Uterus (tissue), 3 donors: ENCODE measurements at regions not wholly inside any gene's neighbourhood (a gene's known extent, or its start where the extent isn't known, plus 50 kb on each side); places are given as distances from the start of the nearest gene placed in this dataset.

Experiments
- DNase-seq, 2 donors: peaks; one replicate each; pipeline ENCODE4 v3.0.0-alpha.2; 2019 to 2020
- H3K27ac ChIP-seq, 2 donors: fragments of 200-600 bp; sonication (generic); 1 replicate in 1 of 2; 2 replicates in 1 of 2; pipeline ENCODE4 v1.5.1; 2016 to 2018
- H3K27me3 ChIP-seq, 2 donors: fragments of 200-600 bp; sonication (generic); one replicate each; pipeline ENCODE4 v1.5.1; 2018 to 2019; ENCODE audit warnings: control low read depth in 1 of 2
- H3K36me3 ChIP-seq, 2 donors: fragments of 200-600 bp; sonication (generic); one replicate each; pipeline ENCODE4 v1.5.1; 2019; ENCODE audit warnings: control low read depth in 1 of 2
- H3K4me1 ChIP-seq, 2 donors: fragments of 200-600 bp; sonication (generic); one replicate each; pipeline ENCODE4 v1.5.1; 2018 to 2019; ENCODE audit warnings: control low read depth in 1 of 2
- H3K4me3 ChIP-seq, 2 donors: fragments of 200-600 bp; sonication (generic); 1 replicate in 1 of 2; 2 replicates in 1 of 2; pipeline ENCODE4 v1.5.1; 2018 to 2019; ENCODE audit warnings: mild to moderate bottlenecking in 1 of 2
- H3K9me3 ChIP-seq, 2 donors: fragments of 200-600 bp; sonication (generic); one replicate each; pipeline ENCODE4 v1.5.1; 2019; ENCODE audit warnings: control low read depth in 1 of 2
- POLR2A ChIP-seq, 2 donors: fragments of 450-650 bp; IDR thresholded peaks; one replicate each; pipeline ENCODE4 v1.6.1; 2016; ENCODE audit warnings: antibody characterized with exemption in 2 of 2, mild to moderate bottlenecking in 1 of 2, moderate library complexity in 1 of 2
- intact Hi-C: fragments of 100-400 bp; cut with DNase I; formaldehyde crosslinking; loops from one replicate; pipeline ENCODE4 v1.15.1; 2023; ENCODE audit warnings: low total_unique reads
- TF ChIP-seq, protein P1 (sequence below), 4 experiments: fragments of 200-600 bp in 2 of 4; fragments of 450-650 bp in 2 of 4; sonication (generic) in 2 of 4; IDR thresholded peaks; one replicate each; pipeline ENCODE4 v1.5.1; 2016 to 2019; ENCODE audit warnings: antibody characterized with exemption in 4 of 4, mild to moderate bottlenecking in 2 of 4, moderate library complexity in 1 of 4
- donor health status: DM: yes; HTN: yes; CAD: no.

DNA sequence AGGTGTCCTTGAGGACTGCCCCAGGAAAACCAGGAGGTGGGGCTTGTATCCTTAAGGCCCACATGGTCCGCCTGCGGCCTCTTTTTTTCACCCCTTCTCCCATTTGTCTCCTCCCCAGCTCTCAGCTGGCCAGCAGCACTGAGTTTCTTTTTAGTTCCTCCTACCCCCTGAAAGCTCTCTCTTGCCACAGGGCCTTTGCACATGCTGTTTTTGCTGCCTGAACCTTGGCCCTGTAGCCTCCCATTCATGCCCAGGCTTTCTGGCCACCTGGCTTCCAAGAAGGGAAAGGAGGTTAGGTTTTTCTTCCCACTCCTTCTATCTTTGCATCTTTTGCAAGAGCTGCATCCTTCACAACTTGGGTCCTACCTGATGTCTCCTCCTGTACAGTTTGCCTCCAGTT lies 358.1 kb downstream of the VRK1 start:
- Histone ChIP-seq H3K36me3 (no peaks in the 10 kb centered on the region), H3K27ac (no peak overlapping the region), H3K27me3 (no peaks in the 10 kb centered on the region), H3K9me3 (no peaks in the 10 kb centered on the region), H3K4me1 (no peaks in the 10 kb centered on the region), H3K4me3 (no peak overlapping the region)
- intact Hi-C loops, result no loop called here
- DNase-seq, result no peak
- TF ChIP-seq POLR2A (IDR thresholded peaks at IDR 0.05), result no peak
- TF ChIP-seq, protein P1, sequence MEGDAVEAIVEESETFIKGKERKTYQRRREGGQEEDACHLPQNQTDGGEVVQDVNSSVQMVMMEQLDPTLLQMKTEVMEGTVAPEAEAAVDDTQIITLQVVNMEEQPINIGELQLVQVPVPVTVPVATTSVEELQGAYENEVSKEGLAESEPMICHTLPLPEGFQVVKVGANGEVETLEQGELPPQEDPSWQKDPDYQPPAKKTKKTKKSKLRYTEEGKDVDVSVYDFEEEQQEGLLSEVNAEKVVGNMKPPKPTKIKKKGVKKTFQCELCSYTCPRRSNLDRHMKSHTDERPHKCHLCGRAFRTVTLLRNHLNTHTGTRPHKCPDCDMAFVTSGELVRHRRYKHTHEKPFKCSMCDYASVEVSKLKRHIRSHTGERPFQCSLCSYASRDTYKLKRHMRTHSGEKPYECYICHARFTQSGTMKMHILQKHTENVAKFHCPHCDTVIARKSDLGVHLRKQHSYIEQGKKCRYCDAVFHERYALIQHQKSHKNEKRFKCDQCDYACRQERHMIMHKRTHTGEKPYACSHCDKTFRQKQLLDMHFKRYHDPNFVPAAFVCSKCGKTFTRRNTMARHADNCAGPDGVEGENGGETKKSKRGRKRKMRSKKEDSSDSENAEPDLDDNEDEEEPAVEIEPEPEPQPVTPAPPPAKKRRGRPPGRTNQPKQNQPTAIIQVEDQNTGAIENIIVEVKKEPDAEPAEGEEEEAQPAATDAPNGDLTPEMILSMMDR (IDR thresholded peaks at IDR 0.05), result no peak

DNA sequence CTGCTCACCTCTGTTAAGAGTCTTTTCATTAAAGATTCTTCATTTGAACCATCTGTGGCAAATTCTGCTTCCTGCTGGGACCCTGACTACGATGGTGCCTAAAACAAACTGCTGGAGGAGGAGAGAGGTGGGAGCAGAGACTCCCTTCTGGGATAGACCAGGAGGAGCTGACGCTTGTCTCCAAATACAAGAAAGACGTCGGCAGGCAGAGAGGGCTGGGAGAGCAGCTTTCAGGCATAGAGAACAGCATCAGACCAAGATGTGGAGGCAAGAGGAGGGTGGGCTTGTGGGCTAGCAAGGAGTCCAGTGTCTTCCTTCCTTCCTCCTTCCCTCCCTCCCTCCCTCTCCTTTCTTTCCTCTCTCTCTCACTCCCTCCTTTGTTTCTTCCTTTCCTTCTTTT lies 358.6 kb downstream of the VRK1 start:
- H3K27ac ChIP-seq, result no peak overlapping the region
- no peaks in the 10 kb centered on the region for H3K9me3 ChIP-seq
- H3K4me1 ChIP-seq, result no peaks in the 10 kb centered on the region
- H3K36me3 ChIP-seq, result no peaks in the 10 kb centered on the region
- DNase-seq, result no peak
- no peak for TF ChIP-seq POLR2A (IDR thresholded peaks at IDR 0.05)
- no peak overlapping the region for H3K4me3 ChIP-seq
- intact Hi-C loops, result no loop called here
- H3K27me3 ChIP-seq, result no peaks in the 10 kb centered on the region

DNA sequence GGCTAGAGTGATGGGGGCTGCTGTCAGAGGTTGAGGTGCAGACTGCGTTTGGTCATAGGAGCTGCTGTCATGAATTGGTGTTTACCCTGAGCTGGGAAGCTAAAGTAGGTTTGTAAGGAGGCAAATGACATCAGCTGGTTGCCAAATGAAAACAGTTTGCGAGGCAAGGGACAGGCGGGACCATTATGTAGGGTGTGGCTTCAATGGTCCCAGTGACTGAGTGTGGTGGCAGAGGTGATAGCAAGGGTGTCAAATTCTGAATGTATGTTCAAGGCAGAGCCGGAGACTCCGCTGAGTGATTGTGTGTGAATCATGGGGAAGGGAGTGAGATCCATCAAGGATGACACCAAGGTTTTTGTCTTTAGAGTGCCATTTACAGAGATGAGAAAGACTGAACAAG lies 359.5 kb downstream of the VRK1 start:
- Histone ChIP-seq H3K4me1 (no peaks in the 10 kb centered on the region), H3K4me3 (no peak overlapping the region), H3K27ac (no peak overlapping the region), H3K9me3 (no peaks in the 10 kb centered on the region), H3K36me3 (no peaks in the 10 kb centered on the region), H3K27me3 (no peaks in the 10 kb centered on the region)
- TF ChIP-seq POLR2A (IDR thresholded peaks at IDR 0.05), result no peak
- TF ChIP-seq, protein P1 (IDR thresholded peaks at IDR 0.05), result no peak
- no peak for DNase-seq
- intact Hi-C loops, result no loop called here

DNA sequence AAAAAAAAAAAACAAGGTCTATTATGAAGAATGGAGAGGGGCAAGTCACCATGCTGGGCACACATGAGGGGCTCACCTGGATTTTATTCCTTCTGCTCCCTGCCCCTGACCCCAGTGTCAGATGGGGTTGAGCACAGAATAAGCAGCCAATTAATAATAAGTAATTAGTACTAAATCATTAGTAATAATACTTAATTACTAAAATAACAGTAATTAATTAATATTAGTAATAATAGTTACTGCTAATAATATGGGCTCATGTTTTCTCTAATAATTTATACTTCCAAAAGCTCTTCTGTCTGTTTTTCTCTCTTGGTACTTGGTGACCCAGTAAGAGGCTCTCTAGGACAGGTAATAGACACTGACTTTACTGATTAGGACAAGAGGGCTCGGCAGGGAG lies 360.9 kb downstream of the VRK1 start:
- intact Hi-C loops, result no loop called here
- H3K27me3 ChIP-seq, result no peaks in the 10 kb centered on the region
- no peak for DNase-seq
- no peak overlapping the region for H3K4me3 ChIP-seq
- H3K4me1 ChIP-seq, result no peaks in the 10 kb centered on the region
- no peaks in the 10 kb centered on the region for H3K9me3 ChIP-seq
- no peak overlapping the region for H3K27ac ChIP-seq
- no peaks in the 10 kb centered on the region for H3K36me3 ChIP-seq
- TF ChIP-seq POLR2A (IDR thresholded peaks at IDR 0.05), result no peak
- TF ChIP-seq, protein P1 (IDR thresholded peaks at IDR 0.05), result no peak

DNA sequence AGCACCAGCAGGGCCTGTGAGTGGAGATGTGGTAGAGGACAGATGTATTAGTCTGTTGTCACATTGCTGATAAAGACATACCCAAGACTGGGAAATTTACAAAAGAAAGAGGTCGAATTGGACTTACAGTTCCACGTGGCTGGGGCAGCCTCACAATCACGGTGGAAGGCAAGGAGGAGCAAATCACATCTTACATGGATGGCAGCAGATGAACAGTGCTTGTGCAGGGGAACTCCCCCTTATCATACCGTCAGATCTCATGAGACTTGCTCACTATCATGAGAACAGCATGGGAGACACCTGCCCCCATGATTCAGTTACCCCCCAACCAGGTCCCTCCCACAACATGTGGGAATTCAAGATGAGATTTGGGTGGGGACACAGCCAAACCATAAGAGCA lies 361.9 kb downstream of the VRK1 start:
- H3K4me3 ChIP-seq, result no peak overlapping the region
- TF ChIP-seq POLR2A (IDR thresholded peaks at IDR 0.05), result no peak
- TF ChIP-seq, protein P1 (IDR thresholded peaks at IDR 0.05), result no peak
- no peak overlapping the region for H3K27ac ChIP-seq
- H3K4me1 ChIP-seq, result no peaks in the 10 kb centered on the region
- H3K27me3 ChIP-seq, result no peaks in the 10 kb centered on the region
- H3K36me3 ChIP-seq, result no peaks in the 10 kb centered on the region
- no peaks in the 10 kb centered on the region for H3K9me3 ChIP-seq
- intact Hi-C loops, result no loop called here
- no peak for DNase-seq

DNA sequence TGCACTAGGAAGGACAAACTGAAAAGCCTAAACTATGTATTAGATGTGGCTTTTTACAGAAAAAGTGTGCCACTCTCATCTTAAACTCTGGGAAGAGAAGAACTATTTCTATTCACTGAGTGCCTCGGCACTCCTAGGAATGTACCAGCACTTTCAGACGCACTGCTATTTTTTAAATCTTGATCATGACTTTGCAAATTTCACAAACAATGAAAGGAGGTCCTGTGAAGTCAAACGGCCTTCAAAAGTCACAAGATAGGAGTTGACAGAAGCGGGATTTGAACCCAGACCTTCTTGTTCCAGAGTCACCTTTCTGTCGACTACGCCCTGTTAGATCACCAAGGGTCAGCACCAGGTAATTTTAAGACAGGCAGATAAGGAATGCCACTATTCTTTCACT lies 365.4 kb downstream of the VRK1 start:
- no peak for DNase-seq
- intact Hi-C loops, result no loop called here
- no peaks in the 10 kb centered on the region for H3K4me1 ChIP-seq
- TF ChIP-seq, protein P1 (IDR thresholded peaks at IDR 0.05), result no peak
- no peak for TF ChIP-seq POLR2A (IDR thresholded peaks at IDR 0.05)
- H3K36me3 ChIP-seq, result no peaks in the 10 kb centered on the region
- H3K27me3 ChIP-seq, result no peaks in the 10 kb centered on the region
- no peaks in the 10 kb centered on the region for H3K9me3 ChIP-seq
- H3K27ac ChIP-seq, result no peak overlapping the region
- H3K4me3 ChIP-seq, result no peak overlapping the region
